B cell (primary cell): ENCODE measurements at regions not wholly inside any gene's neighbourhood (a gene's known extent, or its start where the extent isn't known, plus 50 kb on each side); places are given as distances from the start of the nearest gene placed in this dataset.

Experiments used
- ATAC-seq: fragments of 200-7000 bp; cut with Tn5 transposase; one replicate; pipeline ENCODE4 v1.10.0; 2021; ENCODE audit warnings: low read depth, mild to moderate bottlenecking, moderate number of reproducible peaks, moderate library complexity
- CTCF ChIA-PET: fragments of 350-600 bp; sonication (Branson Sonifier 250); formaldehyde crosslinking; loops from one replicate; lab custom pipeline; 2021; ENCODE audit warnings: antibody characterized with exemption, inconsistent platforms; lab: Charles Lee
- POLR2A ChIA-PET: fragments of 350-600 bp; sonication (Branson Sonifier 250); formaldehyde crosslinking; loops from one replicate; lab custom pipeline; 2021; ENCODE audit warnings: antibody characterized with exemption; lab: Charles Lee
- DNase-seq: peaks from one replicate; pipeline ENCODE4 v3.0.0; 2013
- H2AFZ ChIP-seq: 2 replicates; pipeline ENCODE4 v1.6.1; 2012; ENCODE audit warnings: mild to moderate bottlenecking, low read depth, low read length; ENCODE audit not compliant: insufficient read depth, poor library complexity, severe bottlenecking
- H3K27ac ChIP-seq, 2 donors: 1 replicate in 1 of 2; 2 replicates in 1 of 2; pipeline ENCODE4 v1.5.1; 2012 to 2013; ENCODE audit warnings: low read length in 2 of 2, mild to moderate bottlenecking in 2 of 2, moderate library complexity in 1 of 2
- H3K27me3 ChIP-seq, 4 experiments: fragments of 200-600 bp in 1 of 4; sonication (generic) in 1 of 4; replicated peaks in 1 of 4; 1 replicate in 2 of 4; 2 replicates in 2 of 4; pipeline versions ENCODE4 v1.6.1 to v1.7.0; 2013 to 2016; ENCODE audit warnings: low read length in 3 of 4, mild to moderate bottlenecking in 2 of 4, mixed read lengths in 1 of 4, moderate library complexity in 1 of 4; ENCODE audit not compliant: insufficient read depth in 4 of 4, control insufficient read depth in 3 of 4; ENCODE audit errors: control extremely low read depth in 1 of 4
- H3K36me3 ChIP-seq, 2 experiments: replicated peaks in 1 of 2; 1 replicate in 1 of 2; 2 replicates in 1 of 2; pipeline versions ENCODE4 v1.6.1 to v1.7.1; 2013; ENCODE audit warnings: low read length in 1 of 2; ENCODE audit not compliant: insufficient read depth in 2 of 2, control insufficient read depth in 1 of 2; ENCODE audit errors: control extremely low read depth in 1 of 2, extremely low read depth in 1 of 2
- H3K4me1 ChIP-seq, 2 donors: fragments of 200-600 bp in 1 of 2; sonication (generic) in 1 of 2; 1 replicate in 1 of 2; 2 replicates in 1 of 2; pipeline versions ENCODE4 v1.5.1 to v1.6.1; 2013 to 2017; ENCODE audit warnings: low read length in 2 of 2; ENCODE audit not compliant: control insufficient read depth in 2 of 2, insufficient read depth in 2 of 2
- H3K4me2 ChIP-seq: replicated peaks from 2 replicates; pipeline ENCODE3; 2012; ENCODE audit warnings: mild to moderate bottlenecking, low read depth, low read length; ENCODE audit not compliant: poor library complexity, severe bottlenecking
- H3K4me3 ChIP-seq, 5 experiments: fragments of 200-600 bp in 1 of 5; sonication (generic) in 1 of 5; 1 replicate in 3 of 5; 2 replicates in 2 of 5; pipeline versions ENCODE4 v1.5.1 to v1.7.0; 2011 to 2016; ENCODE audit warnings: low read length in 4 of 5, mild to moderate bottlenecking in 4 of 5, low read depth in 2 of 5, control low read depth in 1 of 5, moderate library complexity in 1 of 5; ENCODE audit not compliant: insufficient read depth in 1 of 5; ENCODE audit errors: control extremely low read depth in 1 of 5, extremely low read depth in 1 of 5
- H3K79me2 ChIP-seq: fragments of 200-600 bp; sonication (generic); one replicate; pipeline ENCODE4 v1.6.0; 2016; ENCODE audit warnings: low read length; ENCODE audit not compliant: control insufficient read depth, insufficient read depth
- H3K9ac ChIP-seq: fragments of 200-600 bp; sonication (generic); 2 replicates; pipeline ENCODE4 v1.6.1; 2017; ENCODE audit warnings: mild to moderate bottlenecking, low read length, moderate library complexity
- H3K9me3 ChIP-seq, 3 donors: one replicate each; pipeline versions ENCODE4 v1.6.1 to v1.7.1; 2013; ENCODE audit warnings: low read length in 2 of 3; ENCODE audit not compliant: control insufficient read depth in 2 of 3, insufficient read depth in 1 of 3; ENCODE audit errors: control extremely low read depth in 1 of 3
- H4K20me1 ChIP-seq: 2 replicates; pipeline ENCODE4 v1.6.0; 2012; ENCODE audit warnings: mild to moderate bottlenecking, low read length; ENCODE audit not compliant: insufficient read depth, control insufficient read depth, poor library complexity, severe bottlenecking
- H3K27ac Mint-ChIP-seq: one replicate; pipeline ENCODE4 v1.8.0; 2021; ENCODE audit warnings: mixed read lengths
- H3K27me3 Mint-ChIP-seq: one replicate; pipeline ENCODE4 v1.8.0; 2021; ENCODE audit warnings: mixed read lengths
- H3K4me1 Mint-ChIP-seq: one replicate; pipeline ENCODE4 v1.8.0; 2021; ENCODE audit warnings: mixed read lengths
- H3K4me3 Mint-ChIP-seq: one replicate; pipeline ENCODE4 v1.8.0; 2021; ENCODE audit warnings: mixed read lengths
- H3K9me3 Mint-ChIP-seq: one replicate; pipeline ENCODE4 v1.8.0; 2022; ENCODE audit warnings: mixed read lengths; ENCODE audit not compliant: insufficient read depth
- EZH2 ChIP-seq: IDR thresholded peaks from 2 replicates; pipeline ENCODE4 v1.6.1; 2012; ENCODE audit warnings: borderline replicate concordance, low read depth, mild to moderate bottlenecking, moderate library complexity, low read length; ENCODE audit not compliant: insufficient read depth, poor library complexity, severe bottlenecking
- WGBS: methylation state at CpG from one replicate; pipeline ENCODE4 v1.1.5; 2013; ENCODE audit warnings: missing lambda C conversion rate; ENCODE audit not compliant: insufficient coverage; 5-methylcytosine and 5-hydroxymethylcytosine counted together
- intact Hi-C: fragments of 100-400 bp; cut with micrococcal nuclease; formaldehyde crosslinking; loops from one replicate; pipeline ENCODE4 v1.10.0; 2022
- TF ChIP-seq, protein P1 (sequence below): fragments of 200-600 bp; IDR thresholded peaks from one replicate; pipeline ENCODE4 v1.8.0; 2022; ENCODE audit warnings: antibody characterized with exemption, mild to moderate bottlenecking

- H4K20me1 ChIP-seq, result no peaks in the 10 kb centered on the region
- intact Hi-C loops, result no loop called here
- Mint-ChIP-seq H3K4me3 (no peak overlapping the region), H3K27me3 (no peaks in the 10 kb centered on the region), H3K4me1 (peaks cover 2% of the 10 kb centered on the region), H3K9me3 (no peaks in the 10 kb centered on the region), H3K27ac (no peak overlapping the region)
- H3K27ac ChIP-seq, result no peak overlapping the region
- no peaks in the 10 kb centered on the region for H3K4me1 ChIP-seq
- DNase-seq, result no peak
- no peak for TF ChIP-seq EZH2
- TF ChIP-seq, protein P1, sequence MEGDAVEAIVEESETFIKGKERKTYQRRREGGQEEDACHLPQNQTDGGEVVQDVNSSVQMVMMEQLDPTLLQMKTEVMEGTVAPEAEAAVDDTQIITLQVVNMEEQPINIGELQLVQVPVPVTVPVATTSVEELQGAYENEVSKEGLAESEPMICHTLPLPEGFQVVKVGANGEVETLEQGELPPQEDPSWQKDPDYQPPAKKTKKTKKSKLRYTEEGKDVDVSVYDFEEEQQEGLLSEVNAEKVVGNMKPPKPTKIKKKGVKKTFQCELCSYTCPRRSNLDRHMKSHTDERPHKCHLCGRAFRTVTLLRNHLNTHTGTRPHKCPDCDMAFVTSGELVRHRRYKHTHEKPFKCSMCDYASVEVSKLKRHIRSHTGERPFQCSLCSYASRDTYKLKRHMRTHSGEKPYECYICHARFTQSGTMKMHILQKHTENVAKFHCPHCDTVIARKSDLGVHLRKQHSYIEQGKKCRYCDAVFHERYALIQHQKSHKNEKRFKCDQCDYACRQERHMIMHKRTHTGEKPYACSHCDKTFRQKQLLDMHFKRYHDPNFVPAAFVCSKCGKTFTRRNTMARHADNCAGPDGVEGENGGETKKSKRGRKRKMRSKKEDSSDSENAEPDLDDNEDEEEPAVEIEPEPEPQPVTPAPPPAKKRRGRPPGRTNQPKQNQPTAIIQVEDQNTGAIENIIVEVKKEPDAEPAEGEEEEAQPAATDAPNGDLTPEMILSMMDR, result no peak
- H3K4me3 ChIP-seq, result no peak overlapping the region
- H3K79me2 ChIP-seq, result no peaks in the 10 kb centered on the region
- no peaks in the 10 kb centered on the region for H3K27me3 ChIP-seq
- no peak overlapping the region for H2AFZ ChIP-seq
- no peaks in the 10 kb centered on the region for H3K36me3 ChIP-seq
- no CpG with 5 or more reads among the region's 2 CpGs for WGBS
- CTCF ChIA-PET, result no interaction called here
- ATAC-seq, result no peak
- H3K9ac ChIP-seq, result no peak overlapping the region
- POLR2A ChIA-PET, result no interaction called here
- H3K9me3 ChIP-seq, result no peaks in the 10 kb centered on the region
- no peak overlapping the region for H3K4me2 ChIP-seq
These were observed 746.5 kb upstream of the ZNF608 start for GRCh38 chr5:125492977-125493376.

DNA sequence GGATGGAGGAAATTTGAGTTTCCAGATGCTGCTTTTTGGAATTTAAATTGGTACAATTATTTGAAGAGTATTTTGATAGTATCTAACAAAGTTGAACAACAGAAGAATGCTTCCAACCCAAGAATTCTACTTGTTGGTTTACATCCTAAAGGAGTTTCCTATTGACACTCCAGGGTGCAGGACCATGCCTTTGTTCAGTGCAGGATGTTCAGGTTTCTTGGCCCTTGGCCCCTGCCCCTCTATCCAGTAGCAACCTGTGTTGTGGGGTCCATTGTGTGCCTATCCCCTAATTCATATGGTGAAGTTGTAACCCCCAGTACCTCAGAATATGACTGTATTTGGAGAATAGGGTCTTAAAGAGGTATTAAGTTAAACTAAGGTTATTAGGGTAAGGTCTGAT, 750.0 kb upstream of the ZNF608 start:
- ChIA-PET CTCF (no interaction called here), POLR2A (no interaction called here)
- Mint-ChIP-seq H3K4me3 (no peak overlapping the region), H3K9me3 (no peaks in the 10 kb centered on the region), H3K27me3 (no peaks in the 10 kb centered on the region), H3K4me1 (peaks cover 2% of the 10 kb centered on the region), H3K27ac (no peak overlapping the region)
- H3K4me3 ChIP-seq, result no peak overlapping the region
- no peaks in the 10 kb centered on the region for H3K36me3 ChIP-seq
- no peaks in the 10 kb centered on the region for H4K20me1 ChIP-seq
- H3K4me2 ChIP-seq, result no peak overlapping the region
- TF ChIP-seq, protein P1, result no peak
- TF ChIP-seq EZH2, result no peak
- no peaks in the 10 kb centered on the region for H3K79me2 ChIP-seq
- no peak for ATAC-seq
- DNase-seq, result no peak
- no peak overlapping the region for H2AFZ ChIP-seq
- H3K9ac ChIP-seq, result no peak overlapping the region
- intact Hi-C loops, result no loop called here
- no peaks in the 10 kb centered on the region for H3K4me1 ChIP-seq
- H3K27me3 ChIP-seq, result no peaks in the 10 kb centered on the region
- no peaks in the 10 kb centered on the region for H3K9me3 ChIP-seq
- no peak overlapping the region for H3K27ac ChIP-seq
